GM19395 (cell line): ENCODE measurements at regions not wholly inside any gene's neighbourhood (a gene's known extent, or its start where the extent isn't known, plus 50 kb on each side); places are given as distances from the start of the nearest gene placed in this dataset.

ENCODE experiments used
- ATAC-seq: cut with Tn5 transposase; IDR thresholded peaks from one replicate; pipeline ENCODE4 v1.9.1; 2021; ENCODE audit warnings: mild to moderate bottlenecking, moderate library complexity; ENCODE audit not compliant: unreplicated experiment

DNA sequence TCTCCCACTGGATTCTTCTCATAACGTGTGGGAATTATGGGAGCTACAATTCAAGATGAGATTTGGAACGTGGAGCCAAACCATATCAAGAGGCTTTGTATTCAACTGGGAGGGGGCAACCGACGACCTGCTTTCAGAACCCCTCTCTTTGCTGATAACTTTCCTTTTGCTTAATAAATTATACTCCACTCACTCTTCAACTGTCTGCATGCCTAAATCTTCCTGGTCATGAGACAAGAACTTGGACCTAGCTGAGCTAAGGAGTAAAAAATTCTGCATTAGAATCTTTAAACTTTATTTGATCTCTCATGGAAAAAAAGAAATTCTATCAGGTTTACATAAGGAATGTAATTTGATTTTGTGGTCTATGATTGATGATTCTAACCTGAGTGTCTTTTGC is 86.7 kb upstream of the CYYR1 start:
- no peak for ATAC-seq

DNA sequence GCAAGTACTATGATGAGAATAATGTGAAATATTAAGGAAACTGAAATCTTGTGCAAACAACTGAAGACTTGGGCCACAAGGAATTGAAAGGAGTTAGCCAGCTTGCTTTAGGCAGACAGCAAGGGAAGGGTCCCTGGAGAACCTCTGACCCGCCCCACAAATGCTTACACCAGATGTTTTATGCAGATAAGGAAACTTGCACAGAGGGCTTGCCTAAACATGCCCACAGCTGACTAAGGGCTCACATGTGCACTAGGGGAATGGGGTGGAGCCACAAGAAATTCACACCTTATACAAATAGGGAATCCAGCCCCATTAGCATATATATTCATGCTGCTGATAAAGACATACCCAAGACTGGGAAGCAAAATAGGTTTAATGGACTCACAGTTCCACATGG is 86.1 kb upstream of the CYYR1 start:
- ATAC-seq = no peak

DNA sequence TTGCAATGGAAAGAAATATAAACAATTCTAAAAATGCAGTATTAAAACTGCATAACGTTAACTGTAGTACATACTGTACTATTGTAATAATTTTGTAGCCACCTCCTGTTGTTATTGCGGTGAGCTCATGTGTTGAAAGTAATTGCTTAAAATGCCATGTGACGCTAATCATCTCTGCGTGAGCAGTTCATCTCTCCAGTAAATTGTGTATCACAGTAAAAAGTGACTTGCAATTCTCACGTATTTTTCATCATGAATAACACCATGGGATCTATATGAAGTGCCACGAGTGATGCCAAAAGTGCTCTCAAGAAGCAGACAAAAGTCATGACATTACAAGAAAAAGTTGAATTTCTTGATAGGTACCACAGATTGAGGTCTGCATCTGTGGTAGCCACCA is 82.4 kb upstream of the CYYR1 start:
- ATAC-seq = no peak

DNA sequence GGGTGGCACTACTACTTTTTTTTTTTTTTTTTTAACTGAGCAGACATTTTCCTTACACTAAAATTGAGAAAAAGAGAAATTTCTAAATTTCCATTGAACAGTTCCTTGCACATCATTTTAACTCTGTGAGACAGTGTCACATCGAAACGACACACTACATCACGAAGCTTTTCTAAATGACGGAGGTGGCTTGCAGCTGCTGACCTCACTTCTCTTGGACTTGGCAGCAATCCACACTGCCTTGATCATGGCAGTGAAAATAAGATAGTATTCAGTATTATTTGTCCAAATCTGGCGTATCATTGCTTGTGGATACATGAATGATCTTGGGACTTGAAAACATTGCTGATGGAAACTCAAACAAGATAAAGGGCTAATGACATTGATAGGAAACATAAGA is 80.3 kb upstream of the CYYR1 start:
- ATAC-seq = no peak

DNA sequence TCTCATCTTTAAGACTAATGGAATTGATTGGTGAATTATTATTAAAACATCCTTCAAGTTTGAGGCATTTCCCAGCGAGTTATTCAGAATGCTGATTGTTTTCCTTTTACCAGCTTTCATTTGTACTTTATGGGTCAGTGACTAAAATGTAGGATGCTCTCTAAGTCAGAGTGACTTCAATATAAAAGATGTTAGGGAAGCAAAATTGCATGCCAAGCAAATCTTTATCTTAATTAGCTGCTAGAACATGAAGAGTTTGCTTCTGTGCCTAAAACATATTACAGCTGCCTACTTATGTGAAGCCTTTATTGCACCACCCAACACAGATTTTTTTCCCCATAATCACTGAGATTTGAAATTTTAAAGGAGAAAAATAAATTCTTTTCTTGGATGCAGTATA is 79.8 kb upstream of the CYYR1 start:
- ATAC-seq = no peak

DNA sequence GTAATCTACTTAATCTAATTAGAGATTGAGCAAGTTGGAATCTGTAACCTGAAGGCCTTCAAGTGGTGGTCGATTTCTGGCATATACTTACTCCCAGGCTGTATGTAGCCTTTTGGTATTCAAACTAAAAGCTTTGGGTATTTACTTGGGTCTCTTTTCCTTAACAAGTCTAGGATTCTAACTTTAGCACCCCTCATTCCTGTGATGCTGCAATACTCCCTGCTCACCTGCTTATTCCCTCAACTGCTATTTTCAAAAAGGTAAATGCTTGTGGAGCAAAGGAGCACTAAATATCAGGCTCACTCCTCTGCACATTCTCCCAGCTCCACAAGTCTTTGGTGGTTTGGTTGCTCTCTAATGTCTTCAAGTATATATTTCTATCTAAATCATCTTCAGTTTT is 68.0 kb upstream of the CYYR1 start:
- ATAC-seq = no peak

DNA sequence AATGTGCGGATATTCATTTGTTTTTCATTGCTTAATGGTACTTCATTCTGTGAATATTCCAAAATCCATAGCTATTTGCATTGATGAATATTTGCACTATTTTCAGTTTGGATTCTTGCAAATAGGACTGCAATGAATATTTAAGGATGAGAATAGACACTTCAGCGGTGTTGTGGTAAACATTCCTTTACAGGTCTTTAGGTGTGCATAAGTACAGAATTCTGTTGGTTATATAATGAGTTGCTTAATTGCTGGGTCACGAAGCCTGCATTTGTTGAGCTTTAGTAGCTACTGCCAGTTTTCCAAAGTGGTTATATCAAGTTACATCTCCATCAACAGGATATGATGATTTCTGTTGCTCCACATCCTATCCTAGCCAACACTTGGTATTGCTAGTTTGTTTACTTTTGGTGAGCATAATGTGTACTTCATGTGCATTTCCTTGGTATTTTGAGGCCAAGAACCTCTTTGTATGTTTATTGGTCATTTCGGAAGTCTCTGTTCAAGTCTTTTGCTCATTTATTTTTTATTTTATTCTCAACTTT is 64.2 kb upstream of the CYYR1 start:
- ATAC-seq = no peak

DNA sequence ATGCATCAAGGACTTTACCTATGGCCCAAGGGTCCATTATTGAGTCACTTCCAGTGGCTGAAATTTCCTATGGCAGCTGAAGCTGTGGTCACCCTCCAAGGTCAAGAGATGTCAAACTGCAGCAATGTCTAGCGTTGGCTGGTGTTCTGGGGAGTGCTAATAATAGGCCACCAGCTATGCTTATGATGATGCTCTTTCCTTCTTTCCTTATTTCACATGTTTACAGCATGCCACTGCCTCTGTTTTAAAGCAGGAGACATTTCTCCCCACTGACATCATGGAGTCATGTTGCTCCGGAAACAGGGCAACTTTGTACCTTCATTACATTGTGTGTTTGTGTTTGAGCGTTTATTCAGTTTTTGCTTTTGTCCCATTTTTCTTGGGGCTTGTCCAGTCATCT is 62.6 kb upstream of the CYYR1 start:
- no peak for ATAC-seq

DNA sequence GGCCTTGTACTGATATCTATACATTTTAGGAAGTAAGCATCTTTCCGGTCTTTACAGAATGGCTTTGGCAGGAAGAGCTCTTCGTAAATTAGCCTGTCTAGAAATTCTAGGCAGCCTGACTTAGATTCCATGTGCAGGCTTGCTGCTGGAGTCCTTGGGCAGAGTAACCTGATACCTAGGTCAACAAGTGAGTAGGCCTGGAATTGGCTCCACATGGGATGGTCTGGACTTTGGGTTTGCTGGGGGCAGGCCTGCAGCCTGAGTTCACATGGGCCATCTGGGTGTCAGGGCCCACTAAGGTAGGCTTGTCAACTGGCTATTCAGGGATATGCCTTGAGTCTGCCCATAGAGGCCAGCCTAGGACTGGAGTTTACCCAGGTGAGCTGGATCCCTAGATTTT is 59.6 kb upstream of the CYYR1 start:
- ATAC-seq = no peak

DNA sequence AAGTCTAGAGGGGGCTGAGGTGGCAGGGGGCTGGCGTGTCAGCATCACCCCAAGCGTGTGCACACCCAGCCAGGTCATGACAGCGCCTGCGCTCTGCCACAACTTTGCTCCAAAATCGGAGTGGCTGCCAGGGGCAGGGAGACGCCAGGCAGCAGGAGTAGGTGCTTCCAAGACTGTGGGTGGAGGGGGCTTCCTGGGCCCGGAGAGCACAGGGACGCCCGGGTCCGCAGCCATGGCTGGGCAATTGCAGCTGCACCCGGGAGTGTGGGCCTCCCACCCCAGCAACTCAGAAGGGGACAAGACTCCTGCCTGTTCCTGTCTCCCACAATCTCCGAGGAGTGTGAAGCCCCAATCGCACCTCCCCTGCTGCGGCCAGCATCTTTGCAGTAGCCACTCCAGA is 53.1 kb upstream of the CYYR1 start:
- ATAC-seq = no peak

DNA sequence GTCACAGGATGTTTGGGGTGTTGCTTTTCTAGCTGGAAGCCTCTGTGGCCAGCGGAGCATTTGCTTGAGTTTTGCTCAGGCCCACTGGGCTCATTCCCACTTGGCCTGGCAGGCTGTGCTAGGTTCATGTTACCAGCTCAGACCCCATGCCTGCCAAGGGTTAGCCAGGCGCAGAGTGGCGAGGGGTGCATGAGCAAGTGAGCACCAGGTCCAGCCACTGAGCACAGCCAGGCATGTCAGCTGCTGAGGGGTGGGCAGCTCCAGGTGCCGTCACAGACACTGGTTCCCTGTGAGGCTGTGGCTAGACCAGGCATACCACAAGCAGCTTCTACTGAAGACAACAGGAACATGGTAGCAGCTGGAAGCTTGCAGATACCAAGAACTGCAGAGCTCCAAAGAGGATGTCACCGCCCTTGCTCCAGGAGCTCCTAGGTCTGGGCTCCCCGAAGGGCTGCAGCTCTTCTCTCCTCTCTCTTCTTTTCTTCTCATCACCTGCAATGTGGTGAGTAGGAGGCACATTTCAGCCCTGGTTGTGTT is 52.0 kb upstream of the CYYR1 start:
- ATAC-seq = no peak
